ENCODE measurements at regions not wholly inside any gene's neighbourhood (a gene's known extent, or its start where the extent isn't known, plus 50 kb on each side); places are given as distances from the start of the nearest gene placed in this dataset.

GRCh38 chr3:5274091-5274490, 86.6 kb downstream of the EDEM1 start:
- POLR2A ChIA-PET, result interaction anchor here (0.6 kb wide), 1 partner anchor 939 kb away, joined by 3 read pairs; no protein-coding TSS in a partner anchor
- Histone ChIP-seq H4K20me1 (ENCODE audit: insufficient read depth, low read length) (no peaks in the 10 kb centered on the region), H3K27ac (ENCODE audit: low read depth, low read length, poor library complexity, severe bottlenecking) (no peak overlapping the region), H3K79me2 (ENCODE audit: insufficient read depth, low read depth, low read length) (no peaks in the 10 kb centered on the region), H3K9me2 (ENCODE audit: insufficient read depth, low read length) (no peaks in the 10 kb centered on the region), H3K4me2 (ENCODE audit: low read length) (no peak overlapping the region), H3K4me3 (ENCODE audit: low read depth, low read length, poor library complexity, severe bottlenecking) (no peak overlapping the region), H3K36me3 (ENCODE audit: insufficient read depth, low read length) (no peaks in the 10 kb centered on the region), H3K9me3 (ENCODE audit: low read length) (no peaks in the 10 kb centered on the region), H3K4me1 (ENCODE audit: insufficient read depth, low read length, poor library complexity, severe bottlenecking) (no peaks in the 10 kb centered on the region), H2AFZ (ENCODE audit: low read length) (no peak overlapping the region)
- intact Hi-C loops (cut with micrococcal nuclease; ENCODE audit: unreplicated experiment), result no loop called here
- no peak for DNase-seq (ENCODE audit: low spot score)
- CTCF ChIA-PET (ENCODE audit: unreplicated experiment), result no interaction called here
- no TSS peak for BruUV-seq (replicated peaks)
- TF ChIP-seq CTCF (conservative IDR thresholded peaks at IDR 0.05; ENCODE audit: low read length) (no peak), EZH2phosphoT487 (IDR thresholded peaks at IDR 0.05; ENCODE audit: borderline replicate concordance, low read depth, low read length) (no peak)

- no peaks in the 10 kb centered on the region for H3K79me2 ChIP-seq (ENCODE audit: insufficient read depth, low read depth, low read length)
- no peak for TF ChIP-seq CTCF (conservative IDR thresholded peaks at IDR 0.05; ENCODE audit: low read length)
- TF ChIP-seq EZH2phosphoT487 (IDR thresholded peaks at IDR 0.05; ENCODE audit: borderline replicate concordance, low read depth, low read length), result no peak
- no TSS peak for BruUV-seq (replicated peaks)
- no peaks in the 10 kb centered on the region for H4K20me1 ChIP-seq (ENCODE audit: insufficient read depth, low read length)
- H3K9me3 ChIP-seq (ENCODE audit: low read length), result no peaks in the 10 kb centered on the region
- no peak overlapping the region for H3K27ac ChIP-seq (ENCODE audit: low read depth, low read length, poor library complexity, severe bottlenecking)
- H3K36me3 ChIP-seq (ENCODE audit: insufficient read depth, low read length), result no peaks in the 10 kb centered on the region
- H3K4me2 ChIP-seq (ENCODE audit: low read length), result no peak overlapping the region
- ChIA-PET POLR2A (interaction anchor here (0.7 to 3.0 kb wide), 4 partner anchors 16 to 306 kb away, joined by 3 to 12 read pairs (median 3); no protein-coding TSS in a partner anchor), CTCF (ENCODE audit: unreplicated experiment) (interaction anchor here (0.8 kb wide), 1 partner anchor 9 kb away, joined by 3 read pairs; no protein-coding TSS in a partner anchor)
- no peaks in the 10 kb centered on the region for H3K4me1 ChIP-seq (ENCODE audit: insufficient read depth, low read length, poor library complexity, severe bottlenecking)
- intact Hi-C loops (cut with micrococcal nuclease; ENCODE audit: unreplicated experiment), result no loop called here
- no peaks in the 10 kb centered on the region for H3K9me2 ChIP-seq (ENCODE audit: insufficient read depth, low read length)
- DNase-seq (ENCODE audit: low spot score), result no peak
- no peak overlapping the region for H2AFZ ChIP-seq (ENCODE audit: low read length)
- no peak overlapping the region for H3K4me3 ChIP-seq (ENCODE audit: low read depth, low read length, poor library complexity, severe bottlenecking)
Measured at GRCh38 chr3:5275529-5275928, 88.0 kb downstream of the EDEM1 start.

- H3K36me3 ChIP-seq (ENCODE audit: insufficient read depth, low read length), result no peaks in the 10 kb centered on the region
- intact Hi-C loops (cut with micrococcal nuclease; ENCODE audit: unreplicated experiment), result no loop called here
- no peak overlapping the region for H2AFZ ChIP-seq (ENCODE audit: low read length)
- no peaks in the 10 kb centered on the region for H3K9me2 ChIP-seq (ENCODE audit: insufficient read depth, low read length)
- H3K4me1 ChIP-seq (ENCODE audit: insufficient read depth, low read length, poor library complexity, severe bottlenecking), result no peaks in the 10 kb centered on the region
- H3K27ac ChIP-seq (ENCODE audit: low read depth, low read length, poor library complexity, severe bottlenecking), result no peak overlapping the region
- TF ChIP-seq EZH2phosphoT487 (IDR thresholded peaks at IDR 0.05; ENCODE audit: borderline replicate concordance, low read depth, low read length) (no peak), CTCF (conservative IDR thresholded peaks at IDR 0.05; ENCODE audit: low read length) (no peak)
- CTCF ChIA-PET (ENCODE audit: unreplicated experiment), result interaction anchor here (0.8 kb wide), 1 partner anchor 15 kb away, joined by 3 read pairs; no protein-coding TSS in a partner anchor
- no TSS peak for BruUV-seq (replicated peaks)
- POLR2A ChIA-PET, result interaction anchor here (1.0 to 3.0 kb wide), 3 partner anchors 16 to 22 kb away, joined by 3 to 12 read pairs (median 8); no protein-coding TSS in a partner anchor
- no peak overlapping the region for H3K4me3 ChIP-seq (ENCODE audit: low read depth, low read length, poor library complexity, severe bottlenecking)
- no peaks in the 10 kb centered on the region for H3K9me3 ChIP-seq (ENCODE audit: low read length)
- no peaks in the 10 kb centered on the region for H3K79me2 ChIP-seq (ENCODE audit: insufficient read depth, low read depth, low read length)
- no peak overlapping the region for H3K4me2 ChIP-seq (ENCODE audit: low read length)
- DNase-seq (ENCODE audit: low spot score), result no peak
- no peaks in the 10 kb centered on the region for H4K20me1 ChIP-seq (ENCODE audit: insufficient read depth, low read length)
Measured at GRCh38 chr3:5276934-5277333, 89.4 kb downstream of the EDEM1 start.

Data from OCI-LY7 (cell line).